Endothelial cell of umbilical vein (primary cell): ENCODE measurements at regions not wholly inside any gene's neighbourhood (a gene's known extent, or its start where the extent isn't known, plus 50 kb on each side); places are given as distances from the start of the nearest gene placed in this dataset.

Source experiments
- BruUV-seq: library from RNA; stranded (reverse); fragments of 400-500 nt; replicated peaks from 2 replicates; lab custom pipeline; 2021; lab: Mats Ljungman, UMichigan
- CTCF ChIA-PET: fragments of 300-600, 350-600 bp; sonication (Branson Sonifier 250); formaldehyde crosslinking; loops from one replicate; lab custom pipeline; 2021; ENCODE audit warnings: antibody characterized with exemption, inconsistent platforms; lab: Charles Lee
- POLR2A ChIA-PET: fragments of 300-600, 350-600 bp; sonication (Branson Sonifier 250); formaldehyde crosslinking; loops from one replicate; lab custom pipeline; 2021; ENCODE audit warnings: antibody characterized with exemption, inconsistent platforms; lab: Charles Lee
- DNase-seq: peaks from one replicate; pipeline ENCODE4 v3.0.0-alpha.2; 2011; ENCODE audit warnings: low read depth, low spot score
- FAIRE-seq: peaks from 2 replicates; lab custom pipeline; 2011; peaks lifted over from hg19 to GRCh38; lab: Jason Lieb, UNC
- H2AFZ ChIP-seq: 2 replicates; pipeline ENCODE4 v1.6.0; 2012; ENCODE audit warnings: low read depth, low read length, control low read depth, inconsistent platforms
- H3K27ac ChIP-seq: 2 replicates; pipeline ENCODE4 v1.5.1; 2011; ENCODE audit warnings: low read depth, mild to moderate bottlenecking, control low read depth, low read length, moderate library complexity; ENCODE audit not compliant: insufficient read depth
- H3K27me3 ChIP-seq, 2 experiments: 2 replicates each; pipeline versions ENCODE4 v1.6.0 to v1.6.1; 2011; ENCODE audit warnings: low read length in 2 of 2, mixed read lengths in 1 of 2; ENCODE audit not compliant: control insufficient read depth in 2 of 2, insufficient read depth in 2 of 2
- H3K36me3 ChIP-seq, 2 experiments: 2 replicates in 1 of 2; 3 replicates in 1 of 2; pipeline ENCODE4 v1.5.1; 2011; ENCODE audit warnings: low read length in 2 of 2, mild to moderate bottlenecking in 1 of 2, moderate library complexity in 1 of 2; ENCODE audit not compliant: control insufficient read depth in 2 of 2, insufficient read depth in 2 of 2; ENCODE audit errors: extremely low read depth in 1 of 2
- H3K4me1 ChIP-seq: 3 replicates; pipeline ENCODE4 v1.5.1; 2011; ENCODE audit warnings: mild to moderate bottlenecking, low read length; ENCODE audit not compliant: control insufficient read depth, insufficient read depth; ENCODE audit errors: extremely low read depth
- H3K4me2 ChIP-seq: 2 replicates; pipeline ENCODE4 v1.6.1; 2011; ENCODE audit warnings: low read length, control low read depth, mixed read lengths; ENCODE audit not compliant: insufficient read depth
- H3K4me3 ChIP-seq, 3 experiments: fragments of 200-600 bp in 1 of 3; sonication (generic), shearing (Covaris generic) in 1 of 3; replicated peaks in 1 of 3; 2 replicates each; pipeline ENCODE4 v1.5.1; 2011 to 2016; ENCODE audit warnings: control low read depth in 3 of 3, low read length in 3 of 3, mild to moderate bottlenecking in 2 of 3, inconsistent platforms in 1 of 3, low read depth in 1 of 3, moderate library complexity in 1 of 3; ENCODE audit not compliant: insufficient read depth in 1 of 3
- H3K79me2 ChIP-seq: 2 replicates; pipeline ENCODE4 v1.6.0; 2012; ENCODE audit warnings: low read length, inconsistent platforms; ENCODE audit not compliant: control insufficient read depth, insufficient read depth
- H3K9ac ChIP-seq: replicated peaks from 2 replicates; pipeline ENCODE3; 2011; ENCODE audit warnings: low read length, control low read depth; ENCODE audit not compliant: insufficient read depth; ENCODE audit errors: extremely low read depth
- H3K9me1 ChIP-seq: replicated peaks from 3 replicates; pipeline ENCODE4 v1.6.0; 2011; ENCODE audit warnings: mild to moderate bottlenecking, low read length; ENCODE audit not compliant: control insufficient read depth, insufficient read depth; ENCODE audit errors: extremely low read depth
- H3K9me3 ChIP-seq: replicated peaks from 2 replicates; pipeline ENCODE4 v1.5.1; 2012; ENCODE audit warnings: low read length, inconsistent platforms; ENCODE audit not compliant: control insufficient read depth, insufficient read depth
- H4K20me1 ChIP-seq: replicated peaks from 2 replicates; pipeline ENCODE3; 2011; ENCODE audit warnings: mild to moderate bottlenecking, low read length; ENCODE audit not compliant: control insufficient read depth, insufficient read depth; ENCODE audit errors: extremely low read depth
- EZH2 ChIP-seq: IDR thresholded peaks from 2 replicates; pipeline ENCODE4 v1.6.1; 2012; ENCODE audit warnings: borderline replicate concordance, low read depth, mild to moderate bottlenecking, moderate library complexity, low read length, inconsistent platforms; ENCODE audit not compliant: severe bottlenecking
- GATA2 ChIP-seq: IDR thresholded peaks from 2 replicates; pipeline ENCODE4 v1.7.0; 2011; ENCODE audit warnings: low read depth, mild to moderate bottlenecking, moderate library complexity, mixed read lengths, low read length; ENCODE audit not compliant: insufficient read length, insufficient read depth
- JUN ChIP-seq: IDR thresholded peaks from 2 replicates; pipeline ENCODE4 v1.6.1; 2011; ENCODE audit warnings: borderline replicate concordance, low read depth; ENCODE audit not compliant: insufficient read length, insufficient read depth
- MAX ChIP-seq: IDR thresholded peaks from 2 replicates; pipeline ENCODE4 v1.6.1; 2011; ENCODE audit not compliant: insufficient read depth, insufficient read length
- POLR2A ChIP-seq: IDR thresholded peaks from 2 replicates; pipeline ENCODE4 v1.6.1; 2012; ENCODE audit warnings: low read depth, mild to moderate bottlenecking, control low read depth, low read length
- POLR2AphosphoS5 ChIP-seq: IDR thresholded peaks from 2 replicates; pipeline ENCODE4 v1.6.1; 2012; ENCODE audit warnings: low read depth, mild to moderate bottlenecking, control low read depth, low read length, moderate library complexity; ENCODE audit not compliant: insufficient read depth
- dilution Hi-C: fragments of 300-500 bp; cut with MboI; formaldehyde crosslinking; loops from one replicate; pipeline ENCODE4 v1.15.0; 2019; ENCODE audit warnings: low sequenced_read_pairs; ENCODE audit not compliant: extremely low pct_ligation_motif_present
- intact Hi-C: fragments of 100-400 bp; cut with micrococcal nuclease; formaldehyde crosslinking; loops from one replicate; pipeline ENCODE4 v1.10.0; 2022

GRCh38 chr20:48156951-48157700 is 371.8 kb upstream of the SULF2 start:
- Histone ChIP-seq H3K27ac (no peak overlapping the region), H3K4me3 (no peak overlapping the region), H3K4me2 (no peak overlapping the region), H3K27me3 (no peaks in the 10 kb centered on the region), H3K9ac (no peak overlapping the region), H3K4me1 (no peaks in the 10 kb centered on the region), H2AFZ (no peak overlapping the region), H3K9me1 (no peaks in the 10 kb centered on the region), H3K36me3 (no peaks in the 10 kb centered on the region), H3K79me2 (no peaks in the 10 kb centered on the region), H3K9me3 (no peaks in the 10 kb centered on the region), H4K20me1 (no peaks in the 10 kb centered on the region)
- BruUV-seq, result no TSS peak
- dilution Hi-C loops, result no loop called here
- TF ChIP-seq POLR2A, result no peak
- ChIA-PET POLR2A (no interaction called here), CTCF (no interaction called here)
- no peak for FAIRE-seq
- DNase-seq, result no peak
- intact Hi-C loops, result no loop called here

GRCh38 chr20:48156521-48156920 is 371.2 kb upstream of the SULF2 start:
- no peaks in the 10 kb centered on the region for H3K9me3 ChIP-seq
- H3K9ac ChIP-seq, result no peak overlapping the region
- no peak overlapping the region for H3K27ac ChIP-seq
- H3K36me3 ChIP-seq, result no peaks in the 10 kb centered on the region
- H3K79me2 ChIP-seq, result no peaks in the 10 kb centered on the region
- dilution Hi-C loops (no loop called here), intact Hi-C loops (no loop called here)
- ChIA-PET POLR2A (no interaction called here), CTCF (no interaction called here)
- FAIRE-seq (no peak), DNase-seq (no peak)
- H2AFZ ChIP-seq, result no peak overlapping the region
- H3K4me1 ChIP-seq, result no peaks in the 10 kb centered on the region
- TF ChIP-seq JUN (no peak), EZH2 (no peak), POLR2AphosphoS5 (no peak), GATA2 (no peak), MAX (no peak)
- H3K9me1 ChIP-seq, result no peaks in the 10 kb centered on the region
- BruUV-seq, result no TSS peak
- no peaks in the 10 kb centered on the region for H4K20me1 ChIP-seq
- no peak overlapping the region for H3K4me3 ChIP-seq
- H3K4me2 ChIP-seq, result no peak overlapping the region
- H3K27me3 ChIP-seq, result no peaks in the 10 kb centered on the region
